ENCODE measurements at regions not wholly inside any gene's neighbourhood (a gene's known extent, or its start where the extent isn't known, plus 50 kb on each side); places are given as distances from the start of the nearest gene placed in this dataset.

GRCh38 chr14:26023967-26024366 lies 573.9 kb downstream of the NOVA1 start:
- Histone ChIP-seq H3K27me3 (ENCODE audit: insufficient read depth, low read length) (no peaks in the 10 kb centered on the region), H3K9me3 (ENCODE audit: insufficient read depth, low read depth, low read length) (no peaks in the 10 kb centered on the region), H3K36me3 (ENCODE audit: control insufficient read depth in 1 of 2, insufficient read depth in 2 of 2, low read length in 2 of 2) (no peaks in the 10 kb centered on the region), H2AK5ac (ENCODE audit: low read length) (no peak overlapping the region), H3K4me1 (ENCODE audit: control insufficient read depth in 1 of 2, insufficient read depth in 2 of 2, low read length in 2 of 2) (no peaks in the 10 kb centered on the region), H4K12ac (ENCODE audit: low read depth, low read length) (no peak overlapping the region), H3K4me3 (ENCODE audit: low read depth, low read length) (no peak overlapping the region), H4K8ac (ENCODE audit: low read depth, low read length) (no peak overlapping the region), H3K27ac (ENCODE audit: low read depth, low read length) (no peak overlapping the region), H3K9ac (ENCODE audit: low read length) (no peak overlapping the region), H3K79me1 (ENCODE audit: low read length) (no peaks in the 10 kb centered on the region), H3K23ac (ENCODE audit: low read length) (no peak overlapping the region), H3K14ac (ENCODE audit: low read length) (no peak overlapping the region), H3K4me2 (ENCODE audit: low read length) (no peak overlapping the region), H2AFZ (ENCODE audit: insufficient read depth, low read length, poor library complexity) (no peak overlapping the region), H2BK5ac (ENCODE audit: low read depth, low read length, poor library complexity) (no peak overlapping the region), H2BK120ac (ENCODE audit: insufficient read depth, low read length, poor library complexity) (no peak overlapping the region), H4K91ac (ENCODE audit: low read depth, low read length) (no peak overlapping the region), H3K79me2 (ENCODE audit: control insufficient read depth, insufficient read depth, low read length, poor library complexity) (no peaks in the 10 kb centered on the region), H3K4ac (ENCODE audit: low read depth, low read length) (no peak overlapping the region), H2BK12ac (ENCODE audit: low read length) (no peak overlapping the region), H3K18ac (ENCODE audit: low read length) (no peak overlapping the region)
- DNase-seq, result no peak
- no CpG with 5 or more reads among the region's 4 CpGs for WGBS (ENCODE audit: extremely low coverage, insufficient coverage, insufficient read length)

- no peak overlapping the region for H3K18ac ChIP-seq (ENCODE audit: low read length)
- no peak for DNase-seq
- no peaks in the 10 kb centered on the region for H3K79me1 ChIP-seq (ENCODE audit: low read length)
- H3K4me1 ChIP-seq (ENCODE audit: control insufficient read depth in 1 of 2, insufficient read depth in 2 of 2, low read length in 2 of 2), result no peaks in the 10 kb centered on the region
- H3K27ac ChIP-seq (ENCODE audit: low read depth, low read length), result no peak overlapping the region
- no peak overlapping the region for H2BK120ac ChIP-seq (ENCODE audit: insufficient read depth, low read length, poor library complexity)
- no peak overlapping the region for H2BK12ac ChIP-seq (ENCODE audit: low read length)
- H3K23ac ChIP-seq (ENCODE audit: low read length), result no peak overlapping the region
- no peaks in the 10 kb centered on the region for H3K27me3 ChIP-seq (ENCODE audit: insufficient read depth, low read length)
- no peak overlapping the region for H2AK5ac ChIP-seq (ENCODE audit: low read length)
- no peak overlapping the region for H3K14ac ChIP-seq (ENCODE audit: low read length)
- no peak overlapping the region for H2BK5ac ChIP-seq (ENCODE audit: low read depth, low read length, poor library complexity)
- no CpG with 5 or more reads among the region's 1 CpG for WGBS (ENCODE audit: extremely low coverage, insufficient coverage, insufficient read length)
- no peaks in the 10 kb centered on the region for H3K36me3 ChIP-seq (ENCODE audit: control insufficient read depth in 1 of 2, insufficient read depth in 2 of 2, low read length in 2 of 2)
- no peaks in the 10 kb centered on the region for H3K9me3 ChIP-seq (ENCODE audit: insufficient read depth, low read depth, low read length)
- no peak overlapping the region for H4K91ac ChIP-seq (ENCODE audit: low read depth, low read length)
- no peak overlapping the region for H4K12ac ChIP-seq (ENCODE audit: low read depth, low read length)
- H2AFZ ChIP-seq (ENCODE audit: insufficient read depth, low read length, poor library complexity), result no peak overlapping the region
- no peak overlapping the region for H3K4me2 ChIP-seq (ENCODE audit: low read length)
- H3K4me3 ChIP-seq (ENCODE audit: low read depth, low read length), result no peak overlapping the region
- no peak overlapping the region for H4K8ac ChIP-seq (ENCODE audit: low read depth, low read length)
- H3K4ac ChIP-seq (ENCODE audit: low read depth, low read length), result no peak overlapping the region
- H3K79me2 ChIP-seq (ENCODE audit: control insufficient read depth, insufficient read depth, low read length, poor library complexity), result no peaks in the 10 kb centered on the region
- H3K9ac ChIP-seq (ENCODE audit: low read length), result no peak overlapping the region
Measured at GRCh38 chr14:26021759-26022158, 576.1 kb downstream of the NOVA1 start.

GRCh38 chr14:26017270-26017669 lies 580.6 kb downstream of the NOVA1 start:
- WGBS (ENCODE audit: extremely low coverage, insufficient coverage, insufficient read length), result no CpG with 5 or more reads among the region's 4 CpGs
- H2AFZ ChIP-seq (ENCODE audit: insufficient read depth, low read length, poor library complexity), result no peak overlapping the region

GRCh38 chr14:26008290-26008689 lies 589.5 kb downstream of the NOVA1 start:
- no peak for DNase-seq
- Histone ChIP-seq H3K9me3 (ENCODE audit: insufficient read depth, low read depth, low read length) (no peaks in the 10 kb centered on the region), H3K36me3 (ENCODE audit: control insufficient read depth in 1 of 2, insufficient read depth in 2 of 2, low read length in 2 of 2) (no peaks in the 10 kb centered on the region), H4K12ac (ENCODE audit: low read depth, low read length) (no peak overlapping the region), H3K18ac (ENCODE audit: low read length) (no peak overlapping the region), H3K4ac (ENCODE audit: low read depth, low read length) (no peak overlapping the region), H3K27me3 (ENCODE audit: insufficient read depth, low read length) (no peaks in the 10 kb centered on the region), H2BK5ac (ENCODE audit: low read depth, low read length, poor library complexity) (no peak overlapping the region), H2BK120ac (ENCODE audit: insufficient read depth, low read length, poor library complexity) (no peak overlapping the region), H3K4me2 (ENCODE audit: low read length) (no peak overlapping the region), H3K79me2 (ENCODE audit: control insufficient read depth, insufficient read depth, low read length, poor library complexity) (no peaks in the 10 kb centered on the region), H2AFZ (ENCODE audit: insufficient read depth, low read length, poor library complexity) (no peak overlapping the region), H4K91ac (ENCODE audit: low read depth, low read length) (no peak overlapping the region), H2AK5ac (ENCODE audit: low read length) (no peak overlapping the region), H3K9ac (ENCODE audit: low read length) (no peak overlapping the region), H4K8ac (ENCODE audit: low read depth, low read length) (no peak overlapping the region), H3K14ac (ENCODE audit: low read length) (no peak overlapping the region), H3K4me1 (ENCODE audit: control insufficient read depth in 1 of 2, insufficient read depth in 2 of 2, low read length in 2 of 2) (no peaks in the 10 kb centered on the region), H2BK12ac (ENCODE audit: low read length) (no peak overlapping the region), H3K4me3 (ENCODE audit: low read depth, low read length) (no peak overlapping the region), H3K23ac (ENCODE audit: low read length) (no peak overlapping the region), H3K79me1 (ENCODE audit: low read length) (no peaks in the 10 kb centered on the region), H3K27ac (ENCODE audit: low read depth, low read length) (no peak overlapping the region)
- no CpG with 5 or more reads among the region's 2 CpGs for WGBS (ENCODE audit: extremely low coverage, insufficient coverage, insufficient read length)

More at GRCh38 chr14:26017270-26017669, 580.6 kb downstream of the NOVA1 start:
- Histone ChIP-seq H2BK12ac (ENCODE audit: low read length) (no peak overlapping the region), H3K23ac (ENCODE audit: low read length) (no peak overlapping the region), H2BK5ac (ENCODE audit: low read depth, low read length, poor library complexity) (no peak overlapping the region), H3K4ac (ENCODE audit: low read depth, low read length) (no peak overlapping the region), H3K27me3 (ENCODE audit: insufficient read depth, low read length) (no peaks in the 10 kb centered on the region), H4K91ac (ENCODE audit: low read depth, low read length) (no peak overlapping the region), H4K12ac (ENCODE audit: low read depth, low read length) (no peak overlapping the region), H3K9ac (ENCODE audit: low read length) (no peak overlapping the region), H3K27ac (ENCODE audit: low read depth, low read length) (no peak overlapping the region), H4K8ac (ENCODE audit: low read depth, low read length) (no peak overlapping the region), H3K4me3 (ENCODE audit: low read depth, low read length) (no peak overlapping the region), H3K18ac (ENCODE audit: low read length) (no peak overlapping the region), H3K4me2 (ENCODE audit: low read length) (no peak overlapping the region), H3K79me2 (ENCODE audit: control insufficient read depth, insufficient read depth, low read length, poor library complexity) (no peaks in the 10 kb centered on the region), H3K14ac (ENCODE audit: low read length) (no peak overlapping the region), H3K9me3 (ENCODE audit: insufficient read depth, low read depth, low read length) (no peaks in the 10 kb centered on the region), H3K79me1 (ENCODE audit: low read length) (no peaks in the 10 kb centered on the region), H3K36me3 (ENCODE audit: control insufficient read depth in 1 of 2, insufficient read depth in 2 of 2, low read length in 2 of 2) (no peaks in the 10 kb centered on the region), H3K4me1 (ENCODE audit: control insufficient read depth in 1 of 2, insufficient read depth in 2 of 2, low read length in 2 of 2) (no peaks in the 10 kb centered on the region), H2AK5ac (ENCODE audit: low read length) (no peak overlapping the region), H2BK120ac (ENCODE audit: insufficient read depth, low read length, poor library complexity) (no peak overlapping the region)
- DNase-seq, result no peak
